HUDEP-2 (cell line): ENCODE measurements at regions not wholly inside any gene's neighbourhood (a gene's known extent, or its start where the extent isn't known, plus 50 kb on each side); places are given as distances from the start of the nearest gene placed in this dataset.
"Not testable (repeated sequence)": the region's sequence is repeated elsewhere in the genome, so short reads cannot be mapped to it uniquely, and the experiment has no call there.

ENCODE experiments used
- DNase-seq, 76 experiments: peaks; one replicate each; lab custom pipeline; 2025; ENCODE audit not compliant: unreplicated experiment in 76 of 76; lab: John Stamatoyannopoulos, UW

DNA sequence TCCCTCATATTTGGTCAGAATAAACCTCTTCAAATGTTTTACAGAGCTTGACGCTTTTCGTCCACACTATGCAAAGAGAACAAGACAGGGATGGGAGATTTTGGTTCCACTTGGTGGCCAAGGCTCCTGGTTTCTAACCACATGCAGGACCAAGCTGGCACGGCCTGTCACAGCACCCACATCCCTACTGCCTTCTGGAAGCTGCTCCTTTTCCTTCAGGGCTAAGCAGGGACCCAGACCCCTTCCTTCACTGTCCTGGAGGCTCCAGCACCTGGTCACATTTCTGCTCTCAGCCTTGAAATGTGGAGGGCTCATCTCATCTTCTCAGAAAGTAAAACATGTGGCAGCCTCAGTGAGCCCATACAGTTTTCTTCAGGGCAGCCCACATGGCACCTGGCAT is 50.4 kb upstream of the ARHGEF7 start:
- DNase-seq: no peak

DNA sequence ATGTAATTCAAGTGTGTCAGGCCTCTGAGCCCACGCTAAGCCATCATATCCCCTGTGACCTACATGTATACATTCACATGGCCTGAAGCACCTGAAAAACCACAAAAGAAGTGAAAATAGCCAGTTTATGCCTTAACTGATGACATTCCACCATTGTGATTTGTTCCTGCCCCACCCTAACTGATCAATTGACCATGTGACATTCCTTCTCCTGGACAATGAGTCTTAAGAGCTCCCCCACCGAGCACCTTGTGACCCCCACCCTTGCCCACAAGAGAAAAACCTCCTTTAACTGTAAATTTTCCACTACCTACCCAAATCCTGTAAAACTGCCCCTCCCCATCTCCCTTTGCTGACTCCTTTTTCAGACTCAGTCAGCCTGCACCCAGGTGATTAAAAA is 52.1 kb upstream of the ARHGEF7 start:
- no peak for DNase-seq

DNA sequence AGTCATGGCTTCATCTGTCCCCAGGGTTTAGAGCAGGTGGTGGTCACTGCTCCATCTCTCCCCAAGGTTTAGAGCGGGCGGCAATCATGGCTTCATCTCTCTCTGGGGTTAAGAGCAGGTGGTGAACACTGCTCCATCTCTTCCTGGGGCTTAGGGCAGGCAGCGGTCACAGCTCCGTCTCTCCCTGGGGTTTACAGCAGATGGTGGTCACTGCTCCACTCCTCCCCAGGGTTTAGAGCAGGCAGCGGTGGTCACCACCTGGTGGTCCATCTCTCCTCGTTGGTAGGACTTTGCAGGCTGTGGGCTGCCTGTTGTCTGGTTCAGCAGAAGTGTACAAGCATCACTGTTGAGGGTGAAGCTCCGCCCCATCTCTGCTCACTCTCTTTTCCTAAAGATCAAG is 52.8 kb upstream of the ARHGEF7 start:
- DNase-seq: no peak

DNA sequence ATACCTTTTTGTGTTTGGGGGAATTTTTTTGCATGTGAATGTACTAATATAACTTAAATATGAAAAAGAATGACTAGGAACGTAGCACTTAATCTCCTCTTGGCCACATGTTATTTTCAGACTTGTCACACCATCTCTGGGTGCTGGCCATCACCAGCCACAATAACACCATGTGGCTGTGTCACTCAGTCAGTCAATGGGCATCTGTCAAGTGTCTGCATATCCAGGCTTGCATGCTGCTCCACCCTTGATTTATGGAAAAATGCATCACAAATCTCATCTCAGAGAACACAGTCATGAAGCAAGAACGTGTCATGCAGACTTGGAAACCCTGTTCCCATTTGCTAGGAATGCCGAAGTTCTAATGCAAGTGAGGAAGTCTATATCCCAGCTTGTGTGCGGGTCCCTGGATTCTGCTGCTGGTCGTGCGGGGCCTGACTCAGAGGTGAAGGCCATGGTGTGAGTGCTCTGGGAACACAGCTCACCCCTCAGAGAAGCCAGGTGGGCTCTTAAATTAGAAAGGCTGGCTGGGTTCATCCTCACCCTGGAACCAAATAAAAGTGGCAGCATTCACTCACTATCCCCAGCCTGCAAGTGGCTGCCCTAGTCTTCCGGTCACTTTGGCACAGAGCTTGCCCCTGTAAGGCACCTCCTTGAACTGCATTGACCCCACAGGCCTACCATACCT is 53.6 kb upstream of the ARHGEF7 start:
- no peak for DNase-seq

DNA sequence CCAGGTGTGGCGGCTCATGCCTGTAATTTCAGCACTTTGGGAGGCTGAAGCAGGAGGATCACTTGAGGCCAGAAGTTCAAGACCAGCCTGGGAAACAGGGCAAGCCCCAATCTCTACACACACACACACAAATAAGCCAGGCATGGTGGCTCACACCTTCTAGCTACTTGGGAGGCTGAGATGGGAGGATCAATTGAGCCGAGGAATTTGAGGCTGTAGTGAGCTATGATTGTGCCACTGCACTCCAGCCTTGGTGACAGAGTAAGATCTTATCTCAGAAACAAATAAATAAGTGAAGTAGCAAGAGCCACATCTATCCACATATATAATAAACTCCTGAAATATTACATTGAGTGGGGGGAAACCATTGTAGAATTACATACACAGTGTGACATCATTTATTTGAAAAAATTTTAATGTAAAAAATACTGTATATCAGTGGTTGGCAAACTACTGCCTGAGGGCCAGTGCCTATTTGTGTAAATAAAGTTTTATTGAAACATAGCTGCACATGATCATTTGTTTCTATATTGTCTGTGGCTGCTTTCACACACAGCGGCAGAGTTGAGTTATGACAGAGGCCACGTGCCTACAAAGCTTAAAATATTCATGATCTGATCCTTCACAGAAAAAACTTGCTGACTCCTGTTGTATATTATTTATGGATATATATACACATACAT is 54.7 kb upstream of the ARHGEF7 start:
- DNase-seq: no peak

DNA sequence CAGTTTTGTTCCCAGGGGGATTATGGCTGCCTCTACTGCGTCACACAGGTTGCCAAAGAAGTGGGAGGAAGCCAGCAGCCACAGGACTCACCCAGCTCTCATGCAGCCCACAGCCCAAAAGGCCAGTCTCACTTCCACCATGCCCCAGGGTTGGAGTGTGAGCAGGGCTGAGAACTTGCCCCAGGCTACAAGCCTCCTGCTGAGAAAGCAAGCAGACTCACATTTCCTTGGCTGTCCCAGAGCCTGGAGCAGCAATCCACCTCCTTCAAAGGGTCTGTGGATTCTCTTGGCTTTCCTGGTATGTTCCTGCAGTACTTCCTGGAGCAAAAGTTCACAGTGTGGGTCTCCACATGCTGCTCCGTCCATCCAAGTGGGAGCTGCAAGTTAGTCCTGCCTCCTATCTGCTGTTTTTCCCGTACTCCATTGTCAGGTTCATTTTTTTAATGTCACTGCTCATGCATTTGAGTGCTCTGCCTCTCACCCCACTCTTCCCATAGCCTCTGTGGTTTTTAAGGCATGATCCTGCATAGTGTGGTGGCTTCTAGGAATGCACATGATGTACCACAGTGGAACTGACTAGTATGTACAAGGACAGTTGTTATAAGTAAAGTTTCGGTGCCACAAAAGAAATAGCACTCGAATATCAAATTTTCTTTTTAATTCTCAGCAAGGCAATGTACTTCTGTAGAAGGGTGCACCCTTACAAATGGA is 56.2 kb upstream of the ARHGEF7 start:
- no peak for DNase-seq

DNA sequence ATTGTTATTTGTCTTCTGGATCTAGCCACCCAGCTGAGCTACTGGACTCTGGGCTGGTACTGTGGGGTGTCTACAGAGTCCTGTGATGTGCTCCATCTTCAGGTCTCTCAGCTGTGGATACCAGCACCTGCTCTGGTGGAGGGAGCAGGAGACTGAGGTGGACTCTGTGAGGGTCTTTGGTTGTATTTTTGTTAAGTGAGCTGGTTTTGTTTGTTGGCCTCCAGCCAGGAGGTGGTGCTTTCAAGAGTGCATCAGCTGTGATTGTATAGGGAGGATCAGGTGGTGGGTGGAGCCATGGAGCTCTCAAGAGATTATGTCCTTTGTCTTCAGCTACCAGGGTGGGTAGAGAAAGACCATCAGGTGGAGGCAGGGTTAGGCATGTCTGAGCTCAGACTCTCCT is 56.8 kb upstream of the ARHGEF7 start:
- DNase-seq: not testable (repeated sequence)

DNA sequence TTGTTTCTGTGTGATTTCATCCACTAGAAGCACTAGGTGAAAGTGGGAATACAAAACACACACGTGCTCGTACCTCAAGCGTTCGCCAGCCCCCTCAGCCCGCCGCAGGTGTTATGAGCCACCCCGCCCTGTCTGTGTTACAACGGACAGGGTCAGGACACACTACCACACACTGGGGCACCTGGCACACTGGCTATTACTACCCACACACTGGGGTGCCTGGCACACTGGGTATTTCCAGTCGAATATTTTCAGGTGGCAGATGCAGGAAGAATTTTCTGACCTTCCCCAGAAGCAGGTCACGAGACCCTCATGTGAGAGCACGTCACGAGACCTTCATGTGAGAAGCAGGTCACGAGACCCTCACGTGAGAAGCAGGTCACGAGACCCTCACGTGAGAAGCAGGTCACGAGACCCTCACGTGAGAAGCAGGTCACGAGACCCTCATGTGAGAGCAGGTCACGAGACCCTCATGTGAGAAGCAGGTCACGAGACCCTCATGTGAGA is 63.3 kb upstream of the ARHGEF7 start:
- not testable (repeated sequence) for DNase-seq

DNA sequence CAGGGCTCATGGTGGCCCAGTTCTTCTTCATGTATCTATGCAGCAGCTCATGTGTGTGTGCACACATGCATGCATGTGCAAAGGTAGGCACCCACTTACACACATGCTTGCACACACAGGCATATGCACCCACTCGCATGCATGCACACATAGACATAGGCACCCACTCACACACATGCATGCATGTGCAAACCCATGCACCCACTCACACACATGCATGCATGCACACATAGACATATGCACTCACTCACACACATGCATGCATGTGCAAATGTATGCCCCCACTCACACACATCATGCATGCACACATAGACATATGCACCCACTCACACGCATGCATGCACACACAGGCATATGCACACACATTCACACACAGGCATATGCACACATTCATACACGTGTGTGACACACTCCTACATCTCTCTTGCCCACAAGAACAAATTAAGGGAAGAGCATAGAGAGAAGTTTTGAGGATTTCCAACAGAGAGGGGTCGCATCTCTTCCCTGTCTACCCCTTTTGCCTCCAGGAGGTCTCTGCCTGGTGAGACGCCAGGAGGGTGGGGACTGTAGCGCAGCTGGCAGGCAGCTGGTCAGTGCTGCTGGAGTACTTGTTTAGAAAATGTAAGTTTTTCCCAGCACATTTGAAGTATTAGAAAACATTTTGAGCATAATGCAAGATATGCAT is 63.9 kb upstream of the ARHGEF7 start:
- DNase-seq: no peak

DNA sequence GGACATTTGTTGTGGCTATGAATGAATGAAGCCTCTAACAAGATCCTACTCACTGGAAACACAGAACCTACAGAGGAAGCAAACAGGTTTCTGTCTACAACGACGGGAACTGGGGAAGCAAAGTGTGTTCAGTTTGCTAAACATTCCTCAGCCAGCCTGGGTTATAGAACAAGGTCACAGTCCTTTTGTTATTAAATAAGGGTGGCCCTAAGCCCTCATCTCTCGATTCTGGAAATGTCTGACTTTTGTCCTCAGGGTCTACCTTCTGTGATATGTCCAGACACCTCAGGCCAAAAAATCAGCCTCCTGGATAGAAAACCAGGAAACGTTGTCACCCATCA is 64.6 kb upstream of the ARHGEF7 start:
- no peak for DNase-seq

DNA sequence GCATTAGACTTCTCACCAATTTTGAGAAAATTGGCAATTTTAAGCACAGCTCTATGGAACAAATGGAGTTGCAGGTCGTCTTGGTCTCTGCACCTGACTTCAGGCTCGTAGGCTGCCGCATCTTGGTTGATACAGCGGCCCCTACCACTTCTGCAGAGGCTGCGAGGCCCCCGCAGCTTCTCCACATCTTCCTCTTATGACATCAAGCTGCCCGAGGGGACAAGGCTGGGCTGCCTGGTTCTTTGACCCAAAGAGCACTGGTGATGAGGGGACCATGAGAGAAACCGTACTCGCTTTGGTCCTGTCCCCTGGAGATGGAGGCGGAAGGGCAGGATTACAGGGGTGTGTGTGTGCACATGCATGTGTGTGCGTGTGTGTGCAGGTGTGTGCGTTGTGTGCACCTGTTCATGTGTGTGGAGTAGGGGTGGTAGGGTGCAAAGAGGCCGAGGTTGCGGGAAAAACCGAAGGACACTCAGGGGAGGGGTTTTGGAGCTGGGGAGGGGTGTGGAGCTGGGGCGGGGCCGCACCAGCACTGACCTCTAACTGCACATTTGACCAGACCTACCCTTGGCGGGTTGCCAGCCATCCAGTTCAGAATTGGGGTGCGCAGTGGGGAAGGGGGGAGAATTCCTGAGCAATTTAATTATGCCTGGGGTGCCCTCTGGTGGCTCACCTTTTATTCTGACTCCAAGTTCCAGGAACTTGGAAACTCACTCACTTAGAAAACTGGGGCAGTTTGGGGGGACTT is 65.1 kb upstream of the ARHGEF7 start:
- peak in 9 of 76 experiments; percentile 2 to 23 (median 12) for DNase-seq

DNA sequence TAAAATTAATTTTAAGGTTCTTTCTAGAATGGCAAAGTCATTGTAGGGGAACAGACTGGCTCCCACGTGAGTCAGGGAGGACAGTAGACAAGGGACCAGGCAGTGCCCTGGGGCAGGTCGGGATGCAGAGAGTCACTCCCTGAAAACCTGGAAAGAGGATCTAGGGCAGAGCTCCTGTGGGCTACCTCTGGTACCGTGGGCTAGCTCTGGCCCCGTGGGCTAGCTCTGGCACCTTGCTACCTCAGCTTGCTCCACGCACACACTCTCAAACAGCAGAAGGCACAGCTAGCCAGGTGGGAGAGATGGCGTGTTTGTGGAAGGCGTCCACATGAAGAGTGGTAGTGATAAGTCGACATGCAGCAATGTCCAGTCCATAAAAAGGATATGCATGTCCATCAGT is 66.7 kb upstream of the ARHGEF7 start:
- no peak for DNase-seq

DNA sequence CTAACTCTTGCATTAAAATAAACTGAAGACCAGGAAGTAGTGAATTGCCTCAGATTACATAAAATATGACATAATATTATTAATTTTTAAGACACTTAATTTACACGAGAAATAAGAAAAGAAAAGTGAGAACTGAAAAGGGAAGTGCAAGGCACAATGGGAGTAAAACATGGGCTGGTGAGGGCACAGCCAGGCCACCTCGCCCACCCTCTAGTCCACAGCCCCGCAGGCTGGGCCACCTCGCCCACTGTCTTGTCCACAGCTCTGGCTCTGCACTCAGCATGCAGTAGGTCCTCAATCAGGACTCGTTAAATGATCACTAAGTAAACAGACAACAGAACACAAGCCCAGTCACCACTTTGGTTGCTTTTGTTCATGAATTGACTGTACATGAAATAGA is 67.8 kb upstream of the ARHGEF7 start:
- no peak for DNase-seq

DNA sequence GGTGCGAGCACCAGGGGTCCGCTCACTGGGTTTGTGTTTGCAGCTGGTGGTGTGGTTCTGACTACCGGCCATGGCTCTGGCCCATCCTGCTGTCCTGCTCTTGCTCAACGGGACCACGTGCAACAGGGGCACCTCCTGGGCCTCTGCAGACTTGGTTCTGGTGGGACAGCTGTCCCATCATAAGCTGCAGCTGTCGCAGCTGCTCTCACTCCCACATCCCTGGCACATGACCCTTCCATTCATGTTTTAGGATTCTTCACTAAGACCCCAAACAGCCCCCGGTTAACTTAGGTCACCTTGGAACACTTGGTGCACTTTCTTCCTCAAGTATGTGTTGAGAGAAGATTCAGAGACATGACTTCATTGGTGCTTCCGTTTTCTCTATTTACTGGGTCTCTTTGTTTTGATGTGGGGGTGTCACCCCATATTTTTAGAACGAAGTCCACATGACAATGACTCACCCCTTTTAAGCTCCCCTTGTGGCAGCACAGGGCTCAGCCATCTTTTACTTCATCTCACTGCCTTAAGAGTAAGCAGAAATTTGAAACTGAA is 68.4 kb upstream of the ARHGEF7 start:
- peak in 3 of 76 experiments; percentile 4 to 16 (median 6) for DNase-seq

DNA sequence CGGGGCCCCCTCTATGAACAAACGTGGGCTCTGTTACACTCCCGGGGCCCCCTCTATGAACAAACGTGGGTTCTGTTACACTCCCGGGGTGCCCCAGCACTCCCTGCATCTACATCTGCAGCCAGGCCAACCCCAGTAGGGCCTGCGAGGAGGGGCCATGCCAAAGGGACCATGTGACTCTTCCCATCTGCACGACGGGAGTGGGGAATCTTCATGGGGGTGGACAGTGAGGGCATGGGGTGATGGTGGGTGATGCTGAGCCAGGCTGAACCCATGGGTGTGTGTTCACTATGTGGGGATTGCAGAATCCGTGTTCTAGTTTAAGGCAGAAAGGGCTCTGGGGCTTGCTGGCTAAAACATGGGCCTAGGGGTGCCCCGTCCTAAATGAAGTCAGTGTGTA is 69.9 kb upstream of the ARHGEF7 start:
- DNase-seq: no peak

DNA sequence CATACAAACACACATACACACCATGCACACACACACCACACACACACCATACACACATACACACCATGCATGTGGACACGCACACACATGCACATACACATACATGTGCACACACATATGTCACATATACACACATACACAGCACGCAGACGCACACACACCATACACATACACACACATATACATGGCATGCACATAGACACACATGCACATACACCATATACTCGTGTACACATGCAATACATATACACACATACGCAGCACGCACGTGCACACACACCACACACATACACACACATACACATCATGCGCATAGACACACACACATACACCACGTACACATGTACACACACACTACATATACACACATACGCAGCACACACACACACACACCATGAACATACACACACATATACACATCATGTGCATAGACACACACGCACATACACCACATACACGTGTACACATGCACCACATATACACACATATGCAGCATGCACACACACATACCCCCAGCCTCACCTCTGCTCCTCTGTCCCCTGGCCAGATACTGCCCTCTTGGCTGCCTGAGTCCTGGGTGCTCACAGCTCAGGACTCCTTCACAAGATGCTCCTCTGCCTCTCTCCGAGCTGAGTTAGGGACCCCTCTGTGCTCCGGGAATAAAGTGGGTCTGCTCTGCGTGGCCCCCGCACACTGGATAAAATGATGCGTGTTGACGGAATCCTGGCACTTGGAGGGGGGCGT is 70.9 kb upstream of the ARHGEF7 start:
- DNase-seq: no peak

DNA sequence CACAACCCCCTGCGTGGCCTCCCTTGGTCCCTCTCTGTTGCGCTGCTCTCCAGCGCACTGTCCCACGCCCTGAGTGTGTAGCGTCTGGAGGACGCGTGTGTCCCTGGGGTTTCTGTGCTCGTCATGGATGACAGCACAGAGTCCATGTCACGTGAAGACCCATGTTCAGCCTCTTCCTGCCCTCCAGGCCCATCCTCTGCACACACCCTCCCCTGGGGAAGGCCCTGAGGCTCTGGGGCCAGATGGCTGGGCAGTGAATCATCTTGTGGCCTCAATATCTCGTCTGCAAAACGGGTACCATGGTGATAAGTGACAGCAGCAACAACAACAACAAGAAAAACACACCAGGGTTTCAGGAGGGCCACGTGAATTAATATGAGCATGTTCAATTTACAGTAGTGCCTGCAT is 71.5 kb upstream of the ARHGEF7 start:
- peak in 46 of 76 experiments; percentile 1 to 85 (median 26) for DNase-seq

DNA sequence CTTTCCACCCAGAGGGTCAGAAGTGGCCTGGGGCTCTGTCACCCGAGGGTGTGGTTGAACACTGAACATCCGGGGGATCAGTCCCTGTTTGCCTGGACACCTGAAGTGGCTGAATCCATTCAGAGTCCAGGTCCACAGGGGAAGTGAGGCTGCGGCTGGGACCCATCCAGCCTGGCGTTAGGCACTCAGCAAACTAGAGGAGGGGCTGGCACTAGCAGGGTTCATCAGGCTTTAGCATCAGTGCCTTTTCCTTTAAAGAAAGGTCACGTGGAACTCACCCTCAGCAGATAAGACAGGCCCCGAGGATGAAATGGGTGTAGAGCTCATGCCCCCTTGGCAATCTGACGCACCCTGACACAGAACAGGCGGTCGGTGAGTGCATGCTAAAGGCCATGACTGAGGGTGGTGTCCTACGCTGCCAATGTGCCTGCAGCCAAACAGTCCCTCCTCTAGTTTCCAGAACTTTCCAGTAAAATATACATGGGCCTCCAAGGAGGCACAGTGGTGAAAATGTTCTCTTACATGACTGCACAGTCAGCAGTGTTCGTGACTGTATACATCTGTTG is 72.4 kb upstream of the ARHGEF7 start:
- DNase-seq: peak in 74 of 76 experiments; percentile 6 to 91 (median 56)

DNA sequence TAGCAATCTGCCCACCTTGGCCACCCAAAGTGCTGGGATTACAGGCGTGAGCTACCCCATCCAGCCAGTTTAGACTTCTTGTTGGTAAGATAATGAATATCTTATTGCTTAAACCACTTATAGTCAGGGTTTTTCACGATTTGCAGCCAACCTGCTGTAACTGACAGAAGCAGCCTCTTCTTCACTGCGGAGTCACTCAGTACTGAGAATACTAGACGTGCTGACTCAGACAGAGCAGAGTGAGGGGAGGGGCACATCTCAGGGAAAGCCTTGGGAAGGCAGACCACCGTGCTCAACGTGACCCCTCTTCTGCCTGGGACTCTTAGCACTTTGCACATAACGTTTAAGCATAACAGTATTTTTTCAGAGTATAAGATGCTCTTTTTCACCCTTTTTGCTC is 74.3 kb upstream of the ARHGEF7 start:
- DNase-seq: no peak
